Cardiac muscle cell (in vitro differentiated cells and primary cell): ENCODE measurements at regions not wholly inside any gene's neighbourhood (a gene's known extent, or its start where the extent isn't known, plus 50 kb on each side); places are given as distances from the start of the nearest gene placed in this dataset.

Source experiments
- DNase-seq, 2 donors: peaks; one replicate each; pipeline versions ENCODE4 v3.0.0 to v3.0.0-alpha.2; 2010 to 2017; ENCODE audit warnings: low read depth in 1 of 2, low spot score in 1 of 2
- H3K27ac ChIP-seq: fragments of 200-600 bp; sonication (generic); 2 replicates; pipeline ENCODE4 v1.5.1; 2016
- H3K27me3 ChIP-seq: fragments of 200-600 bp; sonication (generic); 2 replicates; pipeline ENCODE4 v1.6.0; 2016; ENCODE audit warnings: control low read depth
- H3K36me3 ChIP-seq: fragments of 200-600 bp; sonication (generic); 2 replicates; pipeline ENCODE4 v1.5.1; 2016; ENCODE audit warnings: control low read depth
- H3K4me1 ChIP-seq: fragments of 200-600 bp; sonication (generic); 2 replicates; pipeline ENCODE4 v1.8.1; 2017; ENCODE audit warnings: low read depth, mild to moderate bottlenecking, mixed run types
- H3K4me3 ChIP-seq: fragments of 200-600 bp; sonication (generic); 2 replicates; pipeline ENCODE4 v1.5.1; 2016; ENCODE audit warnings: mild to moderate bottlenecking
- H3K9me3 ChIP-seq: fragments of 200-600 bp; sonication (generic); 2 replicates; pipeline ENCODE4 v1.5.1; 2017; ENCODE audit warnings: low read depth, mild to moderate bottlenecking, control low read depth
- TF ChIP-seq, protein P1 (sequence below): IDR thresholded peaks from 2 replicates; pipeline ENCODE4 v1.5.1; 2012; ENCODE audit warnings: low read depth, mild to moderate bottlenecking, low read length

GRCh38 chr6:151702851-151703658, 104.4 kb upstream of the ESR1 start:
- no peak overlapping the region for H3K4me3 ChIP-seq
- H3K36me3 ChIP-seq: no peaks in the 10 kb centered on the region
- peak in 1 of 2 donors; percentile 7 for DNase-seq
- TF ChIP-seq, protein P1, sequence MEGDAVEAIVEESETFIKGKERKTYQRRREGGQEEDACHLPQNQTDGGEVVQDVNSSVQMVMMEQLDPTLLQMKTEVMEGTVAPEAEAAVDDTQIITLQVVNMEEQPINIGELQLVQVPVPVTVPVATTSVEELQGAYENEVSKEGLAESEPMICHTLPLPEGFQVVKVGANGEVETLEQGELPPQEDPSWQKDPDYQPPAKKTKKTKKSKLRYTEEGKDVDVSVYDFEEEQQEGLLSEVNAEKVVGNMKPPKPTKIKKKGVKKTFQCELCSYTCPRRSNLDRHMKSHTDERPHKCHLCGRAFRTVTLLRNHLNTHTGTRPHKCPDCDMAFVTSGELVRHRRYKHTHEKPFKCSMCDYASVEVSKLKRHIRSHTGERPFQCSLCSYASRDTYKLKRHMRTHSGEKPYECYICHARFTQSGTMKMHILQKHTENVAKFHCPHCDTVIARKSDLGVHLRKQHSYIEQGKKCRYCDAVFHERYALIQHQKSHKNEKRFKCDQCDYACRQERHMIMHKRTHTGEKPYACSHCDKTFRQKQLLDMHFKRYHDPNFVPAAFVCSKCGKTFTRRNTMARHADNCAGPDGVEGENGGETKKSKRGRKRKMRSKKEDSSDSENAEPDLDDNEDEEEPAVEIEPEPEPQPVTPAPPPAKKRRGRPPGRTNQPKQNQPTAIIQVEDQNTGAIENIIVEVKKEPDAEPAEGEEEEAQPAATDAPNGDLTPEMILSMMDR: no peak
- no peaks in the 10 kb centered on the region for H3K27me3 ChIP-seq
- no peak overlapping the region for H3K27ac ChIP-seq
- no peaks in the 10 kb centered on the region for H3K4me1 ChIP-seq
- no peaks in the 10 kb centered on the region for H3K9me3 ChIP-seq

GRCh38 chr6:151704383-151704782, 103.1 kb upstream of the ESR1 start:
- no peaks in the 10 kb centered on the region for H3K4me1 ChIP-seq
- no peaks in the 10 kb centered on the region for H3K27me3 ChIP-seq
- TF ChIP-seq, protein P1: no peak
- no peak overlapping the region for H3K27ac ChIP-seq
- no peak for DNase-seq
- H3K4me3 ChIP-seq: no peak overlapping the region
- no peaks in the 10 kb centered on the region for H3K36me3 ChIP-seq
- no peaks in the 10 kb centered on the region for H3K9me3 ChIP-seq

GRCh38 chr6:151705993-151706733, 101.3 kb upstream of the ESR1 start:
- no peak for DNase-seq
- H3K36me3 ChIP-seq: no peaks in the 10 kb centered on the region
- H3K27me3 ChIP-seq: no peaks in the 10 kb centered on the region
- no peaks in the 10 kb centered on the region for H3K9me3 ChIP-seq
- H3K4me3 ChIP-seq: no peak overlapping the region
- H3K4me1 ChIP-seq: no peaks in the 10 kb centered on the region
- TF ChIP-seq, protein P1: no peak
- no peak overlapping the region for H3K27ac ChIP-seq

DNA sequence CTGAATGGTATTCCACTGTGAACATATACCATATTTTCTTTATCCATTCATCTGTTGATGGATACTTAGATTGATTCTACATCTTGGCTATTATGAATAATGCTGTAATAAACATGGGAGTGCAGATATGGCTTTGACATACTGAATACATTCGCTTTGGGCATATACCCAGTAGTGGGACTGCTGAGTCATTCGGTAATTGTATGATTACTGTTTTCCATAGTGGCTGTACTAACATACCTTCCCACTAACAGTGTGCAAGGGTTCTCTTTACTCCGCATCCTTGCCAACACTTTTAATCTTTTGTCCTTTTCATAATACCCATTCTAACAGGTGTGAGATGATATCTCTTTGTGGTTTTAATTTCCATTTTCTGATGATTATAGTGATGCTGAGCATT, 98.2 kb upstream of the ESR1 start:
- DNase-seq: no peak
- no peak overlapping the region for H3K27ac ChIP-seq
- H3K4me3 ChIP-seq: no peak overlapping the region
- H3K36me3 ChIP-seq: no peaks in the 10 kb centered on the region
- TF ChIP-seq, protein P1: no peak
- H3K9me3 ChIP-seq: no peaks in the 10 kb centered on the region
- no peaks in the 10 kb centered on the region for H3K4me1 ChIP-seq
- H3K27me3 ChIP-seq: no peaks in the 10 kb centered on the region

DNA sequence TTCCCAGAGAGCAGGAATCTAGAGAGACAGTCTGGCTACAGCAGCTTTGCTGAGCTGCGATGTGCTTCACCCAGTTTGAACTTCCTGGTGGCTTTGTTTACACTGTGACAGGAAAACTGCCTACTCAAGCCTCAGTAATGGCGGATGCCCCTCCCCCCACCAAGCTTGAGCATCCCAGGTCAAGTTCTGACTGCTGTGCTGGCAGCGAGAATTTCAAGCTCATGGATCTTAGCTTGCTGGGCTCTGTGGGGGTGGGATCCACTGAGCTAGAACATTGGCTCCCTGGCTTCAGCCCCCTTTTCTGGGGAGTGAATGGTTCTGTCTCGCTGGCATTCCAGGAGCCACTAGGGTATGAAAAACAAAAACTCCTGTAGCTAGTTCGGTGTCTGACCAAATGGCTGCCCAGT, 91.0 kb upstream of the ESR1 start:
- Histone ChIP-seq H3K27ac (no peak overlapping the region), H3K27me3 (no peaks in the 10 kb centered on the region), H3K4me3 (no peak overlapping the region), H3K36me3 (no peaks in the 10 kb centered on the region), H3K4me1 (no peaks in the 10 kb centered on the region), H3K9me3 (no peaks in the 10 kb centered on the region)
- peak in 1 of 2 donors; percentile 4 for DNase-seq
- TF ChIP-seq, protein P1: no peak
